OCI-LY1 (cell line): ENCODE measurements at regions not wholly inside any gene's neighbourhood (a gene's known extent, or its start where the extent isn't known, plus 50 kb on each side); places are given as distances from the start of the nearest gene placed in this dataset.

Experiments
- H2AFZ ChIP-seq: fragments of 200-600 bp; sonication (generic), shearing (Covaris generic); 2 replicates; pipeline ENCODE4 v1.6.0; 2014; ENCODE audit warnings: antibody characterized with exemption, mild to moderate bottlenecking, low read length
- H3F3A ChIP-seq: fragments of 200-600 bp; sonication (generic), shearing (Covaris generic); 2 replicates; pipeline ENCODE4 v1.6.0; 2014; ENCODE audit warnings: mild to moderate bottlenecking, antibody characterized with exemption, low read length, moderate library complexity; ENCODE audit not compliant: insufficient read depth
- H3K27ac ChIP-seq: fragments of 200-600 bp; sonication (generic); 2 replicates; pipeline ENCODE4 v1.5.1; 2014; ENCODE audit warnings: low read length, mixed run types, mild to moderate bottlenecking, low read depth; ENCODE audit not compliant: poor library complexity, severe bottlenecking
- H3K27me3 ChIP-seq: fragments of 200-600 bp; sonication (generic); 2 replicates; pipeline ENCODE4 v1.6.0; 2014; ENCODE audit warnings: antibody characterized with exemption, mild to moderate bottlenecking, low read length, moderate library complexity; ENCODE audit not compliant: insufficient read depth
- H3K36me3 ChIP-seq: fragments of 200-600 bp; sonication (generic); 2 replicates; pipeline ENCODE4 v1.6.1; 2014; ENCODE audit warnings: mild to moderate bottlenecking, antibody characterized with exemption, low read length, moderate library complexity, mixed read lengths; ENCODE audit not compliant: insufficient read depth
- H3K4me1 ChIP-seq: fragments of 200-600 bp; sonication (generic); 2 replicates; pipeline ENCODE4 v1.5.1; 2014; ENCODE audit warnings: mild to moderate bottlenecking, low read length, moderate library complexity; ENCODE audit not compliant: insufficient read depth, severe bottlenecking
- H3K4me2 ChIP-seq: fragments of 200-600 bp; sonication (generic), shearing (Covaris generic); 2 replicates; pipeline ENCODE4 v1.6.1; 2014; ENCODE audit warnings: low read length
- H3K4me3 ChIP-seq: fragments of 200-600 bp; sonication (generic); 2 replicates; pipeline ENCODE4 v1.5.1; 2014; ENCODE audit warnings: low read length, low read depth, mild to moderate bottlenecking, mixed read lengths; ENCODE audit not compliant: poor library complexity, severe bottlenecking
- H3K79me2 ChIP-seq: fragments of 200-600 bp; shearing (Covaris generic); 2 replicates; pipeline ENCODE4 v1.6.1; 2016; ENCODE audit warnings: mixed run types, low read length, mixed read lengths; ENCODE audit not compliant: insufficient read depth
- H3K9ac ChIP-seq: fragments of 200-600 bp; sonication (generic), shearing (Covaris generic); 2 replicates; pipeline ENCODE4 v1.6.1; 2014; ENCODE audit warnings: mild to moderate bottlenecking, low read length, mixed read lengths
- H3K9me2 ChIP-seq: fragments of 200-600 bp; sonication (generic), shearing (Covaris generic); 2 replicates; pipeline ENCODE4 v1.6.1; 2014; ENCODE audit warnings: low read depth, mild to moderate bottlenecking, low read length, mixed read lengths
- H3K9me3 ChIP-seq: fragments of 200-600 bp; shearing (Covaris generic); 2 replicates; pipeline ENCODE4 v1.6.1; 2014; ENCODE audit warnings: low read length, mixed read lengths
- H4K20me1 ChIP-seq: fragments of 200-600 bp; sonication (generic), shearing (Covaris generic); 2 replicates; pipeline ENCODE4 v1.6.0; 2016; ENCODE audit warnings: mild to moderate bottlenecking, low read length; ENCODE audit not compliant: insufficient read depth
- CTCF ChIP-seq: fragments of 200-600 bp; sonication (generic), shearing (Covaris generic); IDR thresholded peaks from 2 replicates; pipeline ENCODE4 v1.5.1; 2017; ENCODE audit warnings: mild to moderate bottlenecking, antibody characterized with exemption, low read length, moderate library complexity, mixed read lengths
- EZH2 ChIP-seq: fragments of 200-600 bp; sonication (generic), shearing (Covaris generic); IDR thresholded peaks from 2 replicates; pipeline ENCODE4 v1.8.0; 2017; ENCODE audit warnings: borderline replicate concordance, mixed run types, mild to moderate bottlenecking, antibody characterized with exemption, low read length, moderate library complexity, mixed read lengths

GRCh38 chr12:61894168-61894567 is 366.0 kb upstream of the USP15 start:
- Histone ChIP-seq H3K9me3 (peaks cover 3% of the 10 kb centered on the region; the same call in 1 of the 2 replicates), H3K79me2 (no peaks in the 10 kb centered on the region), H3K4me3 (no peak overlapping the region), H3K4me2 (no peak overlapping the region), H3K27me3 (no peaks in the 10 kb centered on the region), H2AFZ (no peak overlapping the region), H3K9ac (no peak overlapping the region), H3F3A (no peaks in the 10 kb centered on the region), H3K36me3 (no peaks in the 10 kb centered on the region), H4K20me1 (no peaks in the 10 kb centered on the region), H3K27ac (no peak overlapping the region), H3K9me2 (no peaks in the 10 kb centered on the region), H3K4me1 (no peaks in the 10 kb centered on the region)
- TF ChIP-seq EZH2: no peak
- no peak for TF ChIP-seq CTCF

- H3K27me3 ChIP-seq: no peaks in the 10 kb centered on the region
- H2AFZ ChIP-seq: no peak overlapping the region
- no peak overlapping the region for H3K9ac ChIP-seq
- H3K27ac ChIP-seq: no peak overlapping the region
- no peaks in the 10 kb centered on the region for H3K79me2 ChIP-seq
- H3K36me3 ChIP-seq: no peaks in the 10 kb centered on the region
- H3F3A ChIP-seq: no peaks in the 10 kb centered on the region
- H3K9me3 ChIP-seq: peaks cover 3% of the 10 kb centered on the region; the same call in 1 of the 2 replicates
- H3K4me1 ChIP-seq: no peaks in the 10 kb centered on the region
- TF ChIP-seq CTCF (no peak), EZH2 (no peak)
- H3K4me3 ChIP-seq: no peak overlapping the region
- no peak overlapping the region for H3K4me2 ChIP-seq
- H3K9me2 ChIP-seq: no peaks in the 10 kb centered on the region
- H4K20me1 ChIP-seq: no peaks in the 10 kb centered on the region
Measured at GRCh38 chr12:61896436-61896835, 363.8 kb upstream of the USP15 start.

- H3F3A ChIP-seq: no peaks in the 10 kb centered on the region
- no peaks in the 10 kb centered on the region for H3K9me2 ChIP-seq
- H4K20me1 ChIP-seq: no peaks in the 10 kb centered on the region
- H3K27me3 ChIP-seq: no peaks in the 10 kb centered on the region
- no peaks in the 10 kb centered on the region for H3K36me3 ChIP-seq
- no peak overlapping the region for H3K4me2 ChIP-seq
- H3K9me3 ChIP-seq: peaks cover 3% of the 10 kb centered on the region; the same call in 1 of the 2 replicates
- H3K27ac ChIP-seq: no peak overlapping the region
- H2AFZ ChIP-seq: no peak overlapping the region
- no peak overlapping the region for H3K9ac ChIP-seq
- TF ChIP-seq EZH2 (no peak), CTCF (no peak)
- H3K4me1 ChIP-seq: no peaks in the 10 kb centered on the region
- H3K4me3 ChIP-seq: no peak overlapping the region
- H3K79me2 ChIP-seq: no peaks in the 10 kb centered on the region
Measured at GRCh38 chr12:61902403-61902802, 357.8 kb upstream of the USP15 start.
